Thyroid gland (tissue), 4 donors: ENCODE measurements at regions not wholly inside any gene's neighbourhood (a gene's known extent, or its start where the extent isn't known, plus 50 kb on each side); places are given as distances from the start of the nearest gene placed in this dataset.
"Not testable (repeated sequence)": the region's sequence is repeated elsewhere in the genome, so short reads cannot be mapped to it uniquely, and the experiment has no call there.

ENCODE experiments used
- DNase-seq, 2 donors: peaks; one replicate each; pipeline ENCODE4 v3.0.0-alpha.2; 2019
- H3K27ac ChIP-seq, 3 donors: fragments of 200-600 bp; sonication (generic); 1 replicate in 2 of 3; 2 replicates in 1 of 3; pipeline ENCODE4 v1.5.1; 2016 to 2019; ENCODE audit warnings: mild to moderate bottlenecking in 1 of 3, moderate library complexity in 1 of 3
- H3K27me3 ChIP-seq: fragments of 200-600 bp; sonication (generic); one replicate; pipeline ENCODE4 v1.5.1; 2019
- H3K36me3 ChIP-seq, 2 donors: fragments of 200-600 bp; sonication (generic); one replicate each; pipeline ENCODE4 v1.5.1; 2016 to 2019
- H3K4me1 ChIP-seq, 2 donors: fragments of 200-600 bp; sonication (generic); one replicate each; pipeline ENCODE4 v1.5.1; 2017 to 2019
- H3K4me3 ChIP-seq, 3 donors: fragments of 200-600 bp; sonication (generic); replicated peaks in 1 of 3; 1 replicate in 2 of 3; 2 replicates in 1 of 3; pipeline ENCODE4 v1.5.1; 2016; ENCODE audit warnings: mild to moderate bottlenecking in 1 of 3
- H3K9me3 ChIP-seq: fragments of 200-600 bp; sonication (generic); one replicate; pipeline ENCODE4 v1.5.1; 2017
- CTCF ChIP-seq, 6 experiments: fragments of 200-600 bp in 3 of 6; fragments of 450-650 bp in 3 of 6; sonication (generic) in 3 of 6; IDR thresholded peaks; one replicate each; pipeline ENCODE4 v1.5.1; 2016 to 2019; ENCODE audit warnings: antibody characterized with exemption in 6 of 6, mild to moderate bottlenecking in 2 of 6, inconsistent platforms in 1 of 6, moderate library complexity in 1 of 6
- POLR2A ChIP-seq, 2 donors: fragments of 450-650 bp; IDR thresholded peaks; one replicate each; pipeline ENCODE4 v1.6.1; 2017; ENCODE audit warnings: antibody characterized with exemption in 2 of 2, mild to moderate bottlenecking in 2 of 2, moderate library complexity in 1 of 2
- WGBS, 2 donors: methylation state at CpG; one replicate each; pipeline ENCODE4 v1.1.5; 2017; 5-methylcytosine and 5-hydroxymethylcytosine counted together
- intact Hi-C: fragments of 100-400 bp; cut with DNase I; formaldehyde crosslinking; loops from one replicate; pipeline ENCODE4 v1.15.1; 2023

- DNase-seq, result no peak
- intact Hi-C loops, result no loop called here
- Histone ChIP-seq H3K36me3 (no peaks in the 10 kb centered on the region), H3K27me3 (no peaks in the 10 kb centered on the region), H3K9me3 (no peaks in the 10 kb centered on the region), H3K27ac (no peak overlapping the region), H3K4me1 (no peaks in the 10 kb centered on the region), H3K4me3 (no peak overlapping the region)
- 85 to 88% methylated on average over 6 of the region's 6 CpGs for WGBS, 2 donors
- TF ChIP-seq POLR2A (IDR thresholded peaks at IDR 0.05), result no peak
- no peak for TF ChIP-seq CTCF (IDR thresholded peaks at IDR 0.05)
Observed at GRCh38 chr2:13522096-13522495, 805.4 kb downstream of the TRIB2 start.

GRCh38 chr2:13522917-13523821 lies 806.4 kb downstream of the TRIB2 start:
- Histone ChIP-seq H3K27ac (no peak overlapping the region), H3K9me3 (no peaks in the 10 kb centered on the region), H3K27me3 (no peaks in the 10 kb centered on the region), H3K36me3 (no peaks in the 10 kb centered on the region), H3K4me1 (no peaks in the 10 kb centered on the region), H3K4me3 (no peak overlapping the region)
- TF ChIP-seq CTCF (IDR thresholded peaks at IDR 0.05) (no peak), POLR2A (IDR thresholded peaks at IDR 0.05) (no peak)
- intact Hi-C loops, result no loop called here
- DNase-seq, result no peak
- 41 to 43% methylated on average over 6 of the region's 6 CpGs for WGBS, 2 donors

GRCh38 chr2:13524492-13524891 lies 807.8 kb downstream of the TRIB2 start:
- H3K27me3 ChIP-seq, result no peaks in the 10 kb centered on the region
- no peak overlapping the region for H3K27ac ChIP-seq
- TF ChIP-seq POLR2A (IDR thresholded peaks at IDR 0.05) (no peak), CTCF (IDR thresholded peaks at IDR 0.05) (no peak)
- no peaks in the 10 kb centered on the region for H3K4me1 ChIP-seq
- H3K9me3 ChIP-seq, result no peaks in the 10 kb centered on the region
- 80 to 81% methylated on average over 1 of the region's 1 CpG for WGBS, 2 donors
- no peak for DNase-seq
- no peak overlapping the region for H3K4me3 ChIP-seq
- H3K36me3 ChIP-seq, result no peaks in the 10 kb centered on the region
- intact Hi-C loops, result no loop called here

- DNase-seq, result not testable (repeated sequence)
Observed at GRCh38 chr2:13531735-13532410, 815.1 kb downstream of the TRIB2 start.

GRCh38 chr2:13532781-13533523 lies 816.2 kb downstream of the TRIB2 start:
- H3K27me3 ChIP-seq, H3K4me1 ChIP-seq, H3K27ac ChIP-seq, DNase-seq, H3K36me3 ChIP-seq, H3K9me3 ChIP-seq, H3K4me3 ChIP-seq, intact Hi-C loops: not testable (repeated sequence)
- WGBS, 2 donors, result 79 to 83% methylated on average over 19 to 22 of the region's 22 CpGs

More at GRCh38 chr2:13531735-13532410, 815.1 kb downstream of the TRIB2 start:
- H3K27ac ChIP-seq, H3K36me3 ChIP-seq, H3K9me3 ChIP-seq, H3K4me1 ChIP-seq, H3K27me3 ChIP-seq, intact Hi-C loops, H3K4me3 ChIP-seq: not testable (repeated sequence)
- WGBS, 2 donors, result 78 to 83% methylated on average over 9 of the region's 9 CpGs
